NCI-H1092 treated with DMSO at 0.1 percent for 48 hours (cell line): ENCODE measurements at regions not wholly inside any gene's neighbourhood (a gene's known extent, or its start where the extent isn't known, plus 50 kb on each side); places are given as distances from the start of the nearest gene placed in this dataset.

ENCODE experiments used
- DNase-seq: peaks from one replicate; lab custom pipeline; 2025; lab: John Stamatoyannopoulos, UW

- DNase-seq = no peak
These were observed 579.1 kb downstream of the BMP2 start for GRCh38 chr20:7346562-7346961.

GRCh38 chr20:7347409-7347808 lies 579.9 kb downstream of the BMP2 start:
- DNase-seq = no peak

GRCh38 chr20:7348253-7348652 lies 580.8 kb downstream of the BMP2 start:
- no peak for DNase-seq

GRCh38 chr20:7352165-7352564 lies 584.7 kb downstream of the BMP2 start:
- no peak for DNase-seq

- no peak for DNase-seq
These were observed 585.2 kb downstream of the HAO1 start for GRCh38 chr20:7355051-7355450.

GRCh38 chr20:7358670-7359069 lies 581.6 kb downstream of the HAO1 start:
- peak; percentile 1 for DNase-seq

- no peak for DNase-seq
These were observed 580.5 kb downstream of the HAO1 start for GRCh38 chr20:7359739-7360138.

- no peak for DNase-seq
These were observed 578.9 kb downstream of the HAO1 start for GRCh38 chr20:7361321-7361720.

- no peak for DNase-seq
These were observed 578.3 kb downstream of the HAO1 start for GRCh38 chr20:7361931-7362330.

- DNase-seq = no peak
These were observed 577.7 kb downstream of the HAO1 start for GRCh38 chr20:7362601-7363000.

GRCh38 chr20:7366189-7366588 lies 574.1 kb downstream of the HAO1 start:
- DNase-seq = no peak

GRCh38 chr20:7371518-7372163 lies 568.6 kb downstream of the HAO1 start:
- no peak for DNase-seq

GRCh38 chr20:7375905-7376304 lies 564.4 kb downstream of the HAO1 start:
- no peak for DNase-seq

- no peak for DNase-seq
These were observed 561.2 kb downstream of the HAO1 start for GRCh38 chr20:7378864-7379605.

GRCh38 chr20:7379621-7380220 lies 560.5 kb downstream of the HAO1 start:
- DNase-seq = no peak

GRCh38 chr20:7383216-7383615 lies 557.0 kb downstream of the HAO1 start:
- DNase-seq = no peak

GRCh38 chr20:7387638-7388193 lies 552.5 kb downstream of the HAO1 start:
- no peak for DNase-seq

- no peak for DNase-seq
These were observed 551.0 kb downstream of the HAO1 start for GRCh38 chr20:7389216-7389615.

- DNase-seq = no peak
These were observed 547.6 kb downstream of the HAO1 start for GRCh38 chr20:7392542-7393206.

- no peak for DNase-seq
These were observed 541.1 kb downstream of the HAO1 start for GRCh38 chr20:7399114-7399513.

- DNase-seq = no peak
These were observed 540.7 kb downstream of the HAO1 start for GRCh38 chr20:7399575-7399974.

GRCh38 chr20:7406671-7407070 lies 533.6 kb downstream of the HAO1 start:
- DNase-seq = no peak

- no peak for DNase-seq
These were observed 530.1 kb downstream of the HAO1 start for GRCh38 chr20:7410150-7410549.
